GM13976 (cell line): ENCODE measurements at regions not wholly inside any gene's neighbourhood (a gene's known extent, or its start where the extent isn't known, plus 50 kb on each side); places are given as distances from the start of the nearest gene placed in this dataset.

Experiments
- DNase-seq: peaks from one replicate; pipeline ENCODE4 v3.0.0; 2012; ENCODE audit warnings: low spot score
- in situ Hi-C: fragments of 300-500 bp; cut with MboI; formaldehyde crosslinking; loops from one replicate; pipeline ENCODE4 v1.12.0; 2022; ENCODE audit warnings: low sequenced_read_pairs, mixed read lengths, inconsistent platforms; ENCODE audit not compliant: unreplicated experiment
- TF ChIP-seq, protein P1 (sequence below): IDR thresholded peaks from 2 replicates; pipeline ENCODE4 v1.5.1; 2012; ENCODE audit warnings: borderline replicate concordance, mild to moderate bottlenecking; ENCODE audit not compliant: insufficient read depth; ENCODE audit errors: extremely low read depth, missing control alignments, control extremely low read depth

DNA sequence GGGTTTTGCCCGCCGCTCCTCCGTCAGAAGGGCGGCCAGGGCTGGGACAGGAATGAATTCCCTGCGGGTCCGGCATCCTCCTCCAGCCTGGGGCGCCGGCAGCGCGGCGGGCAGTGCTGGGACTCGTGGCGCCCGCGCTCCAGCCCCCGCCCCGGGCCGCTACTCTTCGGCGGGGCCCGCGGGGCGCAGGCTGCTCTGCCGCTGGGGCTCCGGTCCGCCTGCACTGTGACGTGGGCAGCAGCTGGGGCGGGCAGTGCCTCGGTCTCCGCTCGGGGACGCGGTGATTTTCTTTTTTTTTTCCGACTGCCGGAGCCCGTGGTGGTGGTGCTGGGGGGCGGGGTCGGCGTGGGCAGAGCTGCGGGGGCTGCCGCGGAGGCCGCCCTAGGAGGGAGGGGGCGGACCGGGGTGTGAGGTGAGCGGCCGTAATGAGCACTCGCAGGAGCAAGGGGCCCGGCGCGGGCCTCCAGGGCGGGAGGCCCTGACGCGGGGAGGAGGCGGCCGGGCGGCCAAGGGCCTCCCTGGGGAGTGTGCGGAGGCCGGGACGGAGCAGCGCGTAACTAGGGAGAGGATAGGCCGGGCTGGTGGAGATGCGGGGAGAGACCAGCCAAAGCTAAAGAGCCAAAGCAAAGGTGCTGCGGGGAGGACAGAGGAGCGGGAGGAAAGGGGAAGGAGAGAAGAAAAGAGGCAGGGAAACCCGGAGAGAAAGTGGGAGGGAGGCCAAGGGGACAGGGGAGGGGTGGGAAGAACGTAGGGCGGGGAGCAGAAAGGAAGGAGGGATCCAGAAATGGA, 73.3 kb upstream of the ZBED5 start:
- in situ Hi-C loops, result loop anchor here (5.0 to 25.0 kb wide), 2 partner anchors 91 to 856 kb away; no protein-coding TSS in a partner anchor
- TF ChIP-seq, protein P1, sequence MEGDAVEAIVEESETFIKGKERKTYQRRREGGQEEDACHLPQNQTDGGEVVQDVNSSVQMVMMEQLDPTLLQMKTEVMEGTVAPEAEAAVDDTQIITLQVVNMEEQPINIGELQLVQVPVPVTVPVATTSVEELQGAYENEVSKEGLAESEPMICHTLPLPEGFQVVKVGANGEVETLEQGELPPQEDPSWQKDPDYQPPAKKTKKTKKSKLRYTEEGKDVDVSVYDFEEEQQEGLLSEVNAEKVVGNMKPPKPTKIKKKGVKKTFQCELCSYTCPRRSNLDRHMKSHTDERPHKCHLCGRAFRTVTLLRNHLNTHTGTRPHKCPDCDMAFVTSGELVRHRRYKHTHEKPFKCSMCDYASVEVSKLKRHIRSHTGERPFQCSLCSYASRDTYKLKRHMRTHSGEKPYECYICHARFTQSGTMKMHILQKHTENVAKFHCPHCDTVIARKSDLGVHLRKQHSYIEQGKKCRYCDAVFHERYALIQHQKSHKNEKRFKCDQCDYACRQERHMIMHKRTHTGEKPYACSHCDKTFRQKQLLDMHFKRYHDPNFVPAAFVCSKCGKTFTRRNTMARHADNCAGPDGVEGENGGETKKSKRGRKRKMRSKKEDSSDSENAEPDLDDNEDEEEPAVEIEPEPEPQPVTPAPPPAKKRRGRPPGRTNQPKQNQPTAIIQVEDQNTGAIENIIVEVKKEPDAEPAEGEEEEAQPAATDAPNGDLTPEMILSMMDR, result no peak
- peak; percentile 65 for DNase-seq

- in situ Hi-C loops, result loop anchor here (5.0 to 25.0 kb wide), 2 partner anchors 92 to 857 kb away; no protein-coding TSS in a partner anchor
- TF ChIP-seq, protein P1, result no peak
- peak; percentile 51 for DNase-seq
Measured at GRCh38 chr11:10930224-10930971, 72.5 kb upstream of the ZBED5 start.

DNA sequence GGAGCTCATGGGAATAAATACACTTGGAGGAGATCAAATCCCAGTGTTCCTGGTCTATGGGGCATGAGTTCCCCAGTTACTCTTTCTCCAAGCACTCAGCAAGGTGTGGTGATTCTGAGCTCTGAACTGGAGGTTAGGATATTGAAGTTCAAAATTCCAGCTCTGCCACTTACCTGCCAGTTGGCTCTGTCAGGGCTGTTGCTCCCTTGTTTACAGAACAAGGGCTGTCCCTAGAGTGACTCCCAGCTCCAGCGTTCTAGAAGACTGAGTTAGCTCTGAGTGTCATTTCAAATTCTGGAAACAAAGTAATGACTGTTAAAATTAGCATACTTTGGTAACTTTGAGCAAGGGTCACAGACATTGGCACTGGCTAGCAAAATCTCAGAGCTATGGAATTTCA, 69.7 kb upstream of the ZBED5 start:
- DNase-seq, result no peak
- TF ChIP-seq, protein P1, result no peak
- in situ Hi-C loops, result loop anchor here (25.0 kb wide), 1 partner anchor 860 kb away; no protein-coding TSS in a partner anchor

GRCh38 chr11:10926801-10927211, 69.0 kb upstream of the ZBED5 start:
- in situ Hi-C loops, result loop anchor here (25.0 kb wide), 1 partner anchor 860 kb away; no protein-coding TSS in a partner anchor
- TF ChIP-seq, protein P1, result no peak
- no peak for DNase-seq

GRCh38 chr11:10925149-10925926, 67.5 kb upstream of the ZBED5 start:
- TF ChIP-seq, protein P1, result no peak
- no peak for DNase-seq
- in situ Hi-C loops, result loop anchor here (25.0 kb wide), 1 partner anchor 862 kb away; no protein-coding TSS in a partner anchor

GRCh38 chr11:10923882-10924281, 66.0 kb upstream of the ZBED5 start:
- TF ChIP-seq, protein P1, result no peak
- DNase-seq, result no peak
- in situ Hi-C loops, result no loop called here
